ACHN (cell line): ENCODE measurements at regions not wholly inside any gene's neighbourhood (a gene's known extent, or its start where the extent isn't known, plus 50 kb on each side); places are given as distances from the start of the nearest gene placed in this dataset.

Experiments
- DNase-seq: peaks from one replicate; pipeline ENCODE4 v3.0.0-alpha.2; 2015
- in situ Hi-C: cut with HindIII; loops from 2 replicates; pipeline ENCODE4 v1.10.0; 2017; ENCODE audit warnings: low sequenced_read_pairs, low pct_ligation_motif_present, low pct_unique_long_range_greater_than_20kb

- DNase-seq = no peak
- in situ Hi-C loops = no loop called here
Measured at GRCh38 chr1:101158424-101158823, 78.4 kb upstream of the S1PR1 start.

- no peak for DNase-seq
- in situ Hi-C loops = no loop called here
Measured at GRCh38 chr1:101154547-101154946, 82.3 kb upstream of the S1PR1 start.

- in situ Hi-C loops = no loop called here
- DNase-seq = no peak
Measured at GRCh38 chr1:101153692-101154091, 83.1 kb upstream of the S1PR1 start.

- no peak for DNase-seq
- in situ Hi-C loops = no loop called here
Measured at GRCh38 chr1:101152633-101153032, 84.2 kb upstream of the S1PR1 start.

GRCh38 chr1:101151286-101151685, 85.5 kb upstream of the S1PR1 start:
- DNase-seq = no peak
- in situ Hi-C loops = no loop called here

GRCh38 chr1:101150670-101151069, 86.1 kb upstream of the S1PR1 start:
- DNase-seq = no peak
- in situ Hi-C loops = no loop called here

- in situ Hi-C loops = no loop called here
- no peak for DNase-seq
Measured at GRCh38 chr1:101150266-101150665, 86.6 kb upstream of the S1PR1 start.

- DNase-seq = no peak
- in situ Hi-C loops = no loop called here
Measured at GRCh38 chr1:101148980-101149379, 87.8 kb upstream of the S1PR1 start.

- no peak for DNase-seq
- in situ Hi-C loops = no loop called here
Measured at GRCh38 chr1:101147381-101147780, 89.4 kb upstream of the S1PR1 start.

GRCh38 chr1:101145449-101145820, 91.4 kb upstream of the S1PR1 start:
- no peak for DNase-seq
- in situ Hi-C loops = no loop called here

GRCh38 chr1:101144671-101145448, 92.0 kb upstream of the S1PR1 start:
- in situ Hi-C loops = no loop called here
- no peak for DNase-seq

GRCh38 chr1:101142244-101142643, 94.6 kb upstream of the S1PR1 start:
- in situ Hi-C loops = no loop called here
- DNase-seq = no peak

- no peak for DNase-seq
Measured at GRCh38 chr1:101141376-101141775, 95.4 kb upstream of the S1PR1 start.

GRCh38 chr1:101139821-101140718, 96.7 kb upstream of the S1PR1 start:
- in situ Hi-C loops = no loop called here
- no peak for DNase-seq

More at GRCh38 chr1:101141376-101141775, 95.4 kb upstream of the S1PR1 start:
- in situ Hi-C loops = no loop called here

- no peak for DNase-seq
- in situ Hi-C loops = no loop called here
Measured at GRCh38 chr1:101139130-101139529, 97.7 kb upstream of the S1PR1 start.

- in situ Hi-C loops = no loop called here
- DNase-seq = no peak
Measured at GRCh38 chr1:101137144-101138126, 99.4 kb upstream of the S1PR1 start.

- DNase-seq = no peak
- in situ Hi-C loops = no loop called here
Measured at GRCh38 chr1:101136739-101137138, 100.1 kb upstream of the S1PR1 start.

GRCh38 chr1:101136271-101136670, 100.5 kb upstream of the S1PR1 start:
- in situ Hi-C loops = no loop called here
- DNase-seq = no peak

- no peak for DNase-seq
- in situ Hi-C loops = no loop called here
Measured at GRCh38 chr1:101135526-101135925, 101.3 kb upstream of the S1PR1 start.
